NK-92 treated with Interleukin-12 subunit alpha and Interleukin-12 subunit beta, amount 100 ng/mL, for 24 hours (cell line): ENCODE measurements at regions not wholly inside any gene's neighbourhood (a gene's known extent, or its start where the extent isn't known, plus 50 kb on each side); places are given as distances from the start of the nearest gene placed in this dataset.
"Not testable (repeated sequence)": the region's sequence is repeated elsewhere in the genome, so short reads cannot be mapped to it uniquely, and the experiment has no call there.

ENCODE experiments used
- DNase-seq: peaks from one replicate; lab custom pipeline; 2025; lab: John Stamatoyannopoulos, UW

DNA sequence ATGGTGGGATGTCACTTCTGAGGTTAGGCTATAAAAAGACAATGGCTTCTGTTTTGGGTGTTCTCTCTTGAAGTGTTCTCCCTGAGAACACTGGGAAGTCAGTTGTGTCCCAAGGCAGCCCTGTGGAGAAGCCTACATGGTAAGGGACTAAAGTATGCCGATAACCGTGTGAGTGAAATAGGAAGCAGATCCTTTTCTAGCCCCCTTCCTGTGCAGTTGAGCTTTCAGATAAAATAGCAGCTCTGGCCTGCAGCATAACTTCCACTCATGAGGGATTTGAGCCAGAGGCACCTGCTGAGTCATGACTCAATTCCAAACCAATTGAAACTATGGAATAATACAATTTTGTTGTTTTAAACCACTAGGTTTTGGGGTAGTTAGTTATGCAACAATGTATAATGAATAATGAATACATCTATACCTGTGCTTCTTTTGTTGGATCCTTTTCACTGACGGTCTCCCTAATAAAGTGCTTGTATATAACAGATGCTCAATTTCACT, 241.6 kb downstream of the TFAP2B start:
- DNase-seq, result no peak

DNA sequence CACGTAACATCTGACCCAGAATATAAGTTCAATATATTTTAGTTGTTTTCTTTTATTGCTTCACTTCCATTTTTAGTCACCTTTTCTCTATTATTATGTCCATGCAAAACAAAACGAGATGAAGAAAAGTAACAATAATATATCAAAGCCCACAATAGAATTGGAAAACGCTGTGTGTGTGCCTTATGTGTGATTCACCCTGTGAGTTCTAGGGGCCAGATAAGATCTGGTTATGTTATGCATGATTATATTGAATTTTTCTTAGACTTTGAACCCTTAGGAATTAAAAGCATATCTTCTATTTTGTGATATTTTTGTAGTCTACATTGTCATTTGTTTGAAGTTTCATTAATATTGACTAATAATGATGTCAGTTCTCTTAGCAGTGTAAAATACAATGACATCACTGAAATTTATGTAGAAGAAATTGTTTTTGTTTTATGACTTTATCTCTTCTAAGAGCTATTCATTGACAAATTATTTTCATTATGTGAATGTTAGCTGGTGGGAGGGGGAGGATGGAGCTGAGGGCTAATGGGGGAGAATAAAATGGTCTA, 243.6 kb downstream of the TFAP2B start:
- no peak for DNase-seq

DNA sequence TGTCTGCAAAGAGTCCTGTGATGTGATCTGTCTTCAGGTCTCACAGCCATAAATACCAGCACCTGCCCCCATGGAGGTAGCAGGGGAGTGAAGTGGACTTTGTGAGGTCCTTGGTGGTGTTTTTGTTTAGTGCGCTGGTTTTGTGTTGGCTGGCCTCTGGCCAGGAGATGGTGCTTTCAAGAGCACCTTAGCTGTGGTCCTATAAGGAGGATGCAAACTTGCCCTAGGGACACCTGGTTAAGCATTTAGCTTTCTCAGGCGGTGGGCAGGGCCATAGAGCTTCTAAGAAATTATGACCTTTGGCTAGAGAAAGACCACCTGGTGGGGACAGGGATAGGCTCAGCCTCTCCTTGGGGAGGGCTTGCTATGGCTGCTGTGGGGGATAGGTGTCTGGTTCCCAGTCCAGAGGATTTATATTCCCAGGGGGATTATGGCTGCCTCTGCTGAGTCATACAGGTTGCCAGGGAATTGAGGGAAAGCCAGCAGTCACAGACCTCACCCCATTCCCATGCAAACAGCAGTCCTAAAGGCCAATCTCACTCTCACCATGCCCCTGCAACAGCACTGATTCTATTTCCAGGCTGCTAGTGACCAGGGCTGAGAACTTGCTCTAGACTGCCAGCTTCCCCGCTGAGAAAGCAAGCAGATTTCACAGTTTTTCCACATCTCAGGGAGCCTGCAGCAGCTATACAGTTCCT, 259.3 kb downstream of the TFAP2B start:
- DNase-seq, result no peak

DNA sequence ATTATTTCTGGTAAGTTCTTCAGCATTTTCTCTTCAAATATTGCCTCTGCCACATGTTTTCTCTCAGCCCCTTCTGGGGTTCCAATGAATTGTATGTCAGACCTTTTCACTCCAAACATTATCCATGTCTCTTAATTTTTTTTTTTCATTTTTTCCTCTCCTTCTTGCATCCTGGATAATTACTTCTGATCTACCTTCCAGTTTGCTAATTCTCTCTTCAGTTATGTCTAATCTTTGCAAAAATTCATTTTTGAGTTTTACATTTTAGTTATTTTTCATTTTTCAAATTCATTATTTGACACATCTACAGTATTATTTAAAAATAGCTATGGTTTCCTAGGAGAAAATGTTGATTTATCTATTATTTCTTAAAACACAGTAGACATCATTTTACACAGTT, 271.7 kb downstream of the TFAP2B start:
- no peak for DNase-seq

DNA sequence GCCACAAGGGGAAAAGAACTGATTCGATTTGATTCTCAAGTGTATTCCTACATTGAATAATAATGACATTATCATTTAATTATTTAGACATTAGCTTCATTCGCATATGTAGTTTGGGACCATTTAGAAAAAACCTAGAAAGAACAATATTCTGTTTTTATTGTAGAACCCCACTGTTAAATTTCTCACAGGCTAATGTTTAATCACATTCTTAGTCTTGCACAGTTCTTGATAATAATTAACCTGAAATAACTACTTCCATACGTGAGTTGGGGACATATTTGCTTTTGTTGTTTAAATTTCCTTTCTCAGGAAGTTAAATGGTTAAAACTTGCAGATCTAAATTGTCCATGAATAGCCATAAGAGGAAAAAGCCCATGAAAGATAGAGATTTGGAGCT, 275.2 kb downstream of the TFAP2B start:
- no peak for DNase-seq

DNA sequence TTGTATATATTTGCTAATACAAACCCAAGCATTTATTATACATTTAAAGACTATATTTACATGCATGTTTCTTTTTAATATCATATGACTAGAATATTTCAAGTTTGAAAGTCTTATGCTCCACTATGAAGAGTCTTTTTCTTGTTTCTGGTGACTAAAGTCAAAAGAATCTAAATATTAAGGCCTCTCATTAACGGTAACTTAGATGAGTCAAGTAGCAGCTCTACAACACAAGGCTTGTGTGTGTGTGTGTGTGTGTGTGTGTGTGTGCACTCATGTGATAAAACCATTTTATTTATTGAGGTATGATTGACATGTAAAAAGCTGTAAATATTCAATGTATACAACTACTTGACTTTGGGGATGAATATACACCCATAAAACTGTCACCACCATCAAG, 275.6 kb downstream of the TFAP2B start:
- DNase-seq, result no peak

DNA sequence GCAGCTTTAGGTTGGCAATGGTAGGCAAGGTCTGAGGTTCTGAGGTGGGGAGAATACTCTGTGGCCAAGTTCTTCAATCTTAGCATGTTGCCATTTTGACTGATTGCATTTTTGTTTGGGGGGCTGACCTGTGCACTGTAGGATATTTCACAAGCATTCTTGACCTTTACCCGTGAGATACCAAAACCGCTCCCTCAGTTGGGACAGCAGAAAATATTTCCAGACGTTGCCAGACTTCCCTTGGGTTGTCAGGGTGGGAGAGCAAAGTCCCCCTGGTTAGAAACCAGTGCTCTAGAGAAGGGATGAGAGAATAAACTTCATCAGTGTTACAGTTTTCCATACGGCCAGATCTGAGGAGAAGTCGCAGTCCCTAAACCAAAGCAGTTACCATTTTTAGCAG, 279.6 kb downstream of the TFAP2B start:
- no peak for DNase-seq

DNA sequence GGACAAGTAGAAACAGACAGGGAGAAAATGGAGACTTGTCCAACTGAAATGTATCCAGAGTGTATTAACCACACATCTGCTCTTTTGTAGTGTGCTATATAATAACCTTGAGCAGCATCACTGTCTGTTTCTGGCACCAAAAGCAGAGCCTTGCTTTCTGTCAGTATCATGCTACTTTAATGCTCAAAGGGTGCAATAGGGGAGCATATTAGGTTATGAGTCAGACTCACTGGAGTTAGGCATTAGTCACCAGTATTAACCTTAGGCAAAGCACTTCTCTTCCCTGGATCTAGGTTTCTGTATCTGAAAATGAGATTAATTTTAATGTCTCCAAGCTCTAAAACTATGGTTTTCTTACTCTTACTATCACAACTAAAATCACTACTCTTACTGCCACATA, 280.1 kb downstream of the TFAP2B start:
- no peak for DNase-seq

DNA sequence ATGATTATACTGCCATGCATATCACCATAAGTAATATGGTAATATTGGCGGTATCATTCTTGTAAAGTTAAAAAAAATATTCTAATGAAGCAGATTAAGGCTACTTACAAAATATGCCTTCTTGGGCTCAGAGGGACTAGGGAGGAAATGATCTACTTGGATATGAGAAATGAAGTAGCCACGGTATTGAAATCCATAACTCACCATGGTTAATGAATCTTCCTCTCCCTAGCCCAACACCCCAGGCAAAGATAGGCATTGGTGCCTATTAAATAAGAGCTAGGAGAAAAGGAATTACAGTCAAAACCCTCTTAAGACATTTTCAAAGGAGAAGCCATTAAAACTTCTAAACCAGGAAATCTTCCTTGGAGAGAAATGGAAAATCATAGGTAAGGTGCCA, 280.5 kb downstream of the TFAP2B start:
- no peak for DNase-seq

DNA sequence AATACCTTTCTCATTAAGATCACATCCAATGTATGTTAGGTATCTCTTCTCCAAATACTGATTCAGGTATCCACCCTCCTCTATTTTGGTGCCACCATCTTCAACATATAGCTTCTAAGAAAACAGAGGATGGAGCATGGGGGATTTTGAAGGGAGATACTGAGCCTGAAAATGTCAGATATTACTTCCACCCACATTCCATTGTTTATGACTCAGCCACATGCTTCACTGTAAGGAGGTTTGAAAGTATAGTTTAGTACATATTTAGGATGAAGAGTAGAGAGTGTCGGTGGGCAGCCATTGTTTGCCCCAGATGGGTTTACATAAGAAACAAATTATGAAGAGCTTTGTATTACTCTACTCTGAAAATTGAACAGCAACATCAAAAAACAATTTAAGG, 286.7 kb downstream of the TFAP2B start:
- DNase-seq, result no peak

DNA sequence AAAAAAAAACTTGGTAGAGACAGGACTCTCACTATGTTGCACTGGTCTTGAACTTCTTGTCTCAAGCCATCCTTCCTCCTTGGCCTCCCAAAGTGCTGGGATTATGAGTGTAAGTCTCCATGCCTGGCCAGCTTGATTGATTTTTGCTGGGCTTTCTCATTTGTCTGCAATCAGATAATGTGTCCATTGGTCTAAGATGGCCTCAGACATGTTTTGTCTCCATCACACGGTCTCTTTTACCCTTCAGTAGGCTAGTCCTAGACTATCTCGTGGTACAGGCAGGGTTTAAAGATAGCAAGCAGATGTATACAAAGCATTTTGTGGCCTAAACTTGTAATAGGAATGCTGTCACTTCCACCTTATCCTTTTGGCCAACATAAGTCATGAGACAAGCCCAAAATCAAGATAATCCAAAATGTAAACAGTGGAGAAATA, 289.1 kb downstream of the TFAP2B start:
- DNase-seq, result no peak

DNA sequence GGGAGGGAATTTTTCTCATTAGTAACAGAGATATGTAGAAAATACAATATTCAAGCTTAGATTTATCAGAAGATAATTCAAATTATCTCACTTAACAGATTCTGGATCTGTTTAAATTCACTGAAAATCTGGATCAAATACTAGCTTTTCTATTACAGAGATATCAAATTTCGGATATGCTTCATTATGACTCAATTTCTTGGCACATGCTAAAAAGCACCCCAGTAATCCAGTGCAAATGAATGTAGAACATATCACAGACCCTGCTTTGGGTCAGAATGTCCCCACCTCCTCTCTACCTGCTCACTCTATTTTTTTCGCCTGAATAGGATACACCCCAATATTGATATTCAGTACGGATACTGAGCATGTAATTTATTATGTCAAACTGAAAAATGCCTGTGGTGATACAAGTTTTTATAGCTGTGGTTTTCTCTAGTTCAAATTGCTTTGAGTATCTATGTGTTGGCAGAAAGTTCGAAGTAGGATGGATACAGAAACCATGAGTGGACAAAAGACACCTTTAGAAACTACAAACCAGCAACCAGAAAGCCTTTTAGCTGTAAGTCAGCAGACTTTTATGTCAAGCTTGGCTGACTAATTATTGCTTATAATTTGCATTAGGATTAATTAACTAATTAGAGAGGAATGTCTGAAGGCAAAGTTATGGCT, 290.0 kb downstream of the TFAP2B start:
- DNase-seq, result no peak

DNA sequence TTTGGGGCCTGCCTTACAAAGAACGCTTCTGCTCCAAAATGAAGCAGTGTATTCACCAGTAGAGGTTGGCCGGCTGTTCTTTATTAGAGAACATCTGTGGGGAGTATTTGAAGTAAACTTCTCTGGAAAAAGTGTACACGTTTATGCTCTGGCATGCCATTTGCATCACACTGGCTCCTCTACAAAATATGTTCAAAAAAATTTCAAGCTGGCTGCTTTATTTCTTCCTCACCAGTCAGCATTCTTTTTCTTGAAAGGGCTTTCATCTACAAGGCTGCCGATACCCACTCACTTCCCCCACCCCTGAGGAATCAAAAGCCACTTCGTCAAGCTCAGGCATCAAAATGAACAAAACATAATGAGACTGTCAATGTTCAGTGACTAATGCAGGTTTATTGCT, 294.1 kb downstream of the TFAP2B start:
- no peak for DNase-seq

DNA sequence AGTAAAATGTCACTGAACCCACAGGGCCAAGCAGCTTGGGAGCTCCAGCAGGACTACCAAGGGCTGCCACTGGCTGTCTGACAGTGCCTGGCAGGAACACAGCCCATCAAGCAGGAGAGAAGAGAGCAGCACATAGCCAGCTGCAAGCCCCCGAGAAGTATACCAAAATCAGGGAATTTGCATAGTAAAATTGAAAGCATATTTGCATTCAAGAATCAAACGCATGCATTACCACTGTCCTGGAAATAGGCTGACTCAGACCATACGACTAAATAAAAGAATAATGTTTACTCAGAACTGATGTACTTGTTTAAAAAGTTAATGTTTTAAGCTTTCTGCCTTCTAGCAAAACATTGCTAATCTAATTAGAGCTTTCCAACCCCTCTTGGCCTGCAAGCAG, 298.1 kb downstream of the TFAP2B start:
- no peak for DNase-seq

DNA sequence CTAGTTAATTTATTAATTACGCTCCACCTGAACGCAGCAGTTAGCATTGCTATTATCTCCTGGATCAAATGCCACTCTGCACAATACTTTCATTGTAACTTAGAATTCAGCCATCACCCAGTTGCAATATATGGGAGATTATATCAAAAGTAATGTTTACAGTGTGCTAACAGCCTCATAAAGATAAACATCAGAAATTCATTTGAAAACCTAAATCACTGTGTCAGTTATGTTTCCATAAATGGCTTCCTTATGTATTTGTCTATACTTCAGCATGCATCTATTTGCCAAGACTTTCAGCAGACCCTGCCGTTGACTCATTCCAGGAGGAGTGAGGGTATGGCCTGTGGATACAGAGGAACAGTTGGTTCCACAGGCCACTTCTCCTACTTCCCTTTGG, 300.1 kb downstream of the TFAP2B start:
- no peak for DNase-seq

DNA sequence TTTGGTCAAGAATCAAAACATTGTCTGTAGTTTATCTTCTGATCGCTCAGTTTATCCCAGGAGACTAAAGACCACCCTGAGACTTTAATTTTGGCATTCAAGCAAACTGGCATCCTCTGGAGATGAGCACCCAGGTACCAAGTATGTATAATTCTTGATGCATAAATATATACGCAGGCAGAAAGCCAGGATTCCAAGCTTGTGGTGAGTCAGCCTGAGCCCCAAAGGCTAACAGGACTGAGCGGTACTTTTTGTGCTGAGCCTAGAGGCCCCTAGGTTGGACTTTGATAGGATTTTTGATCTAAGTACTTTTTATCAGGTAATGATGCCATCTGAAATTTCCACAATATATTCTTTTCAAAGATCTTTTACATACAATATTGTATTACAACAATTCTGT, 301.3 kb downstream of the TFAP2B start:
- DNase-seq, result no peak

DNA sequence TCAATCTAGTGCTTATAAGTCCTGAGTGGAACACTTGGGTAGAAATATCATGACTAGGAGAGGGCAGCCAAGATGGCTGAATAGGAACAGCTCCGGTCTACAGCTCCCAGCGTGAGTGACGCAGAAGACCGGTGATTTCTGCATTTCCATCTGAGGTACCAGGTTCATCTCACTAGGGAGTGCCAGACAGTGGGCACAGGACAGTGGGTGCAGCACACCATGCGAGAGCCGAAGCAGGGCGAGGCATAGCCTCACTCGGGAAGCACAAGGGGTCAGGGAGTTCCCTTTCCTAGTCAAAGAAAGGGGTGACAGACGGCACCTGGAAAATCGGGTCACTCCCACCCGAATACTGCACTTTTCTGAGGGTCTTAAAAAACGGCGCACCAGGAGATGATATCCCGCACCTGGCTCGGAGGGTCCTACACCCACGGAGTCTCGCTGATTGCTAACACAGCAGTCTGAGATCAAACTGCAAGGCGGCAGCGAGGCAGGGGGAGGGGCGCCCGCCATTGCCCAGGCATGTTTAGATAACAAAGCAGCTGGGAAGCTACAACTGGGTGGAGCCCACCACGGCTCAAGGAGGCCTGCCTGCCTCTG, 302.8 kb downstream of the TFAP2B start:
- DNase-seq, result not testable (repeated sequence)

DNA sequence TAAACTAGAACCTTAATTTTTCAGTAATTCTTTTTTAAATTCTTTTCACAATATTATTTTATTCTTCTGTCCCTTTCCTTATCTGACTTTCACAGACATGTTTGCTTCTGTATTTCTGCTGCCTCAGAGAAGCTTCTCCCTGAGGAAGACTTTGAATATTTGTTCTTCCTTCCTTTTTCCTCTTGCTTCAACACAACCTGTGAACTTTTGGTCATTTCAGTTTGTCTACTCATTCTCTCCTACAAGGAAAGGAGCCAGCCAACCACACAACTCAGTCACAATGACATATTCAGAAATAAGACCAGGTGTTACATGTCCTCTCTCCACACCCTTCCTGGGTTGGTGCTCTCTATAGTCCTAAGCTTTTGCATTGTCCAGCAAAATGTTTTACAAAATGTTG, 310.4 kb downstream of the TFAP2B start:
- no peak for DNase-seq

DNA sequence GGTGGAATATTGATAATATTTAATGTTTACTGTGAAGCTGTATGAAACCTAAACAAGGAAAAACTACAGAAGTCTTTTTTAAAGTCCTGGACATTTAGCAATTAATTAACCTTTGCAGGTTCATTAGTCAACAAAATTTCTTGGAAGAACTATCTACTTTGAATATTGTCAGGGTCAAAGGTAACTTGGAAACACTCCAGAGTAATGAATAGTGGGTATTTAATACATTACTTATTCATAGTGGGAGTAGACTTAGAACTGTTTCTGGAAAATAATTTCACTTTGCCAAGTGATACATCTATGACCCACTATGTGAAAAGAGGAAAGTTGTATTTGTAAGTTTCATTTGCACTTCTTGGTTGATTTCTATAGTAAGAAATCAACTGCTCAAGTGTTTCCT, 319.1 kb downstream of the TFAP2B start:
- no peak for DNase-seq

DNA sequence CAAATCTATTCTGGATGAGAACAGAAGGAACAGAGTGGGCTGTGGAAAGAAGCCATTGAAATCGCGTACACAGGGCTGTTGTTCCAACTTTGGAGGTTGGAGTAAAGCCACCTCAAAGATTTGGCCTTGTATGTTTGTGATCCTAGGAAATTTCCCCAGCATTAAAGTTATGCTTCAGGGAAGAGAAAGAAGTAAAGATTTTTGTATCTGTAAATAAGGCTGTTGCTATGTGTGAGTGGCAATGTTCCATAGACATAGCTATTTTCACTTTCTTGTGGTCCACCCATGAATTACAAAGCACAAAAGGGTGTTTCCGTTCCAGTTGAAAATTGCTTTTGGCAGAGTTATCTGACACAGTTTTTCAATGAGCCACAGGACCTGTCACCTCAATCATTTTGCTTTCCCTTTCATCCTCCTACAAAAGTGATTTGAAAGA, 321.3 kb downstream of the TFAP2B start:
- DNase-seq, result no peak

DNA sequence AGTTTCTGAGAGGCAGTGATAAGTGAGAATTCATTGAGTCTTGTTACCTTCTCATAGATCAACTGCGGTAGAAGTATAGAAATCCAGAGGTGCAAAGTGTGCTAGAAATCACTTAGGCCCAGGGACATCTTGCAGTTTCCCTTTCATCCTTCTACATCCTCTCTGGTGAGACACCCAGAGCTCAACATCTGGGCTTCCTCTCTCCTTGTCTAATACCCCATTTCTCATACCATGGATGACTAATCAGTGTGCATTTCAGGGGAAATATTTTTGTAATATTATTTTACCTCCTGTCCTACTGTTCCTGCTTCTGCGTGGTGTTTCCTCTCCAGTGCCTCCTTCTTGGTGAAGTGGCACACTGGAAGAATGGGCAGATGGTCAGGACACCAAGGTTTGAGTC, 322.4 kb downstream of the TFAP2B start:
- no peak for DNase-seq

DNA sequence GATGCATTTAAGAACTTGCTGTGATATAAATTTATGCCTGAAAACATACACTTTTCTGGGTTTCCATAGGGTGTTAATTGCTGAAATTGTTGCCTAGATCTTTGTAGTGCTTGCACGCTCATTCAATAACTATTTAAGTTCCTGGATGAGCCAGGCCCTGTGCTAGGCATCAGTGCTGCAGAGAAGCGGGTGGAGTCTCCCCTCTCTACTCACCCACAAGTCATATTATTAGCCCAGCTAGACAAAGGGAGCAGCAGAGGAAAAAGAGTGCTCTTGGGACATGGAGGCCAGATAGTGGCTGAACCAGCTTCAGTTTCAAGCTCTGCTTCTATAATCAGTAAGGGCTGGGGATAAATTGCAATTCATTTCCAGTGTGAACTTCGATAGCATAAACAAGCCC, 329.1 kb downstream of the TFAP2B start:
- DNase-seq, result no peak

DNA sequence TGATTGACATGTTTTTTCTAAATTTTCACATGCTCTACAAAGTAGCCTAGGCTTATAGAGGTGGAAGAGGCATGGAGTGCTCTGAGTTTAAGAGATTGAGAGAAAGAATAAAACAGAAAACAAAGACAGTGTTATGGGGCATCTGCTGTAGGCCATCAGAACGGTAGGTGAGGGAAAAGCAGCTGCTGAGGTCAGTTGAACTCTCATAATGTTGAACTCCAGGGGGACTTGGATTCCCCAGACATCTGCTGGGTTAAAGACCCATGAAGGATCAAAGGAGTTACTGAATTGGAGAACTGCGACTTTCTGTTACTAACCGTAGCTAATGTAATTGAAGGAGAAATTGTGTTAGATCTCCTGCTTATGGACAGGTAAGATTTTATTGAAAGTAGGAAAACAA, 333.9 kb downstream of the TFAP2B start:
- DNase-seq, result no peak
